ENCODE measurements at regions not wholly inside any gene's neighbourhood (a gene's known extent, or its start where the extent isn't known, plus 50 kb on each side); places are given as distances from the start of the nearest gene placed in this dataset.

GRCh38 chr2:8538531-8538930, 143.3 kb upstream of the ID2 start:
- 94% methylated on average over 9 of the region's 9 CpGs for WGBS
- H2AFZ ChIP-seq (ENCODE audit: low read depth, low read length): no peak overlapping the region
- no peak overlapping the region for H3K27ac ChIP-seq (ENCODE audit: low read length, poor library complexity, severe bottlenecking)
- no peak overlapping the region for H3K18ac ChIP-seq (ENCODE audit: low read depth in 1 of 2, low read length in 2 of 2)
- no peak overlapping the region for H2BK120ac ChIP-seq (ENCODE audit: low read depth, low read length)
- no peak overlapping the region for H4K91ac ChIP-seq (ENCODE audit: low read length)
- H3K4ac ChIP-seq (ENCODE audit: low read depth in 1 of 2, low read length in 2 of 2): no peak overlapping the region
- peaks cover 0 to 16% of the 10 kb centered on the region in 2 experiments for H3K27me3 ChIP-seq (ENCODE audit: control insufficient read depth in 1 of 2, insufficient read depth in 1 of 2, low read length in 2 of 2)
- H2AK5ac ChIP-seq (ENCODE audit: low read length, severe bottlenecking): no peak overlapping the region
- no peaks in the 10 kb centered on the region for H3K36me3 ChIP-seq (ENCODE audit: control insufficient read depth in 1 of 2, insufficient read depth in 2 of 2, low read depth in 1 of 2, low read length in 2 of 2)
- DNase-seq: no peak
- H2BK12ac ChIP-seq (ENCODE audit: low read length in 2 of 2): no peak overlapping the region
- H3K4me1 ChIP-seq (ENCODE audit: control insufficient read depth, insufficient read depth, low read depth, low read length): peaks cover 32% of the 10 kb centered on the region
- H3K9ac ChIP-seq (ENCODE audit: low read length): no peak overlapping the region
- peak overlapping the region; percentile 73 for H2BK15ac ChIP-seq (ENCODE audit: low read depth, poor library complexity, severe bottlenecking)
- no peak overlapping the region for H2BK5ac ChIP-seq (ENCODE audit: low read depth, low read length, poor library complexity, severe bottlenecking)
- H3K79me1 ChIP-seq (replicated peaks; ENCODE audit: low read length, poor library complexity, severe bottlenecking): no peaks in the 10 kb centered on the region
- no peak overlapping the region for H3K4me2 ChIP-seq (ENCODE audit: low read length, poor library complexity, severe bottlenecking)
- no peak overlapping the region for H3K4me3 ChIP-seq (ENCODE audit: insufficient read depth in 1 of 2, low read depth in 1 of 2, low read length in 2 of 2)
- H4K8ac ChIP-seq (ENCODE audit: low read length): no peak overlapping the region
- no peak overlapping the region for H3K23ac ChIP-seq (ENCODE audit: low read length in 2 of 2)
- H3K9me3 ChIP-seq (ENCODE audit: control insufficient read depth, low read length): no peaks in the 10 kb centered on the region
- H3K14ac ChIP-seq (ENCODE audit: low read length in 2 of 2): no peak overlapping the region

- H3K4ac ChIP-seq (ENCODE audit: low read depth in 1 of 2, low read length in 2 of 2): no peak overlapping the region
- H3K4me2 ChIP-seq (ENCODE audit: low read length, poor library complexity, severe bottlenecking): no peak overlapping the region
- H4K91ac ChIP-seq (ENCODE audit: low read length): no peak overlapping the region
- DNase-seq: no peak
- H2AK5ac ChIP-seq (ENCODE audit: low read length, severe bottlenecking): no peak overlapping the region
- H4K8ac ChIP-seq (ENCODE audit: low read length): no peak overlapping the region
- H3K9me3 ChIP-seq (ENCODE audit: control insufficient read depth, low read length): no peaks in the 10 kb centered on the region
- no peak overlapping the region for H2BK5ac ChIP-seq (ENCODE audit: low read depth, low read length, poor library complexity, severe bottlenecking)
- H3K9ac ChIP-seq (ENCODE audit: low read length): no peak overlapping the region
- no peaks in the 10 kb centered on the region for H3K36me3 ChIP-seq (ENCODE audit: control insufficient read depth in 1 of 2, insufficient read depth in 2 of 2, low read depth in 1 of 2, low read length in 2 of 2)
- H3K79me1 ChIP-seq (replicated peaks; ENCODE audit: low read length, poor library complexity, severe bottlenecking): no peaks in the 10 kb centered on the region
- peaks cover 0 to 16% of the 10 kb centered on the region in 2 experiments for H3K27me3 ChIP-seq (ENCODE audit: control insufficient read depth in 1 of 2, insufficient read depth in 1 of 2, low read length in 2 of 2)
- no peak overlapping the region for H2AFZ ChIP-seq (ENCODE audit: low read depth, low read length)
- H3K18ac ChIP-seq (ENCODE audit: low read depth in 1 of 2, low read length in 2 of 2): no peak overlapping the region
- peaks cover 37% of the 10 kb centered on the region for H3K4me1 ChIP-seq (ENCODE audit: control insufficient read depth, insufficient read depth, low read depth, low read length)
- H3K14ac ChIP-seq (ENCODE audit: low read length in 2 of 2): no peak overlapping the region
- 94% methylated on average over 14 of the region's 14 CpGs for WGBS
- H3K27ac ChIP-seq (ENCODE audit: low read length, poor library complexity, severe bottlenecking): no peak overlapping the region
- peak overlapping the region in 1 of 2 experiments; percentile 7 for H2BK12ac ChIP-seq (ENCODE audit: low read length in 2 of 2)
- no peak overlapping the region for H3K4me3 ChIP-seq (ENCODE audit: insufficient read depth in 1 of 2, low read depth in 1 of 2, low read length in 2 of 2)
- H3K23ac ChIP-seq (ENCODE audit: low read length in 2 of 2): no peak overlapping the region
- no peak overlapping the region for H2BK120ac ChIP-seq (ENCODE audit: low read depth, low read length)
- H2BK15ac ChIP-seq (ENCODE audit: low read depth, poor library complexity, severe bottlenecking): peak overlapping the region; percentile 73
Measured at GRCh38 chr2:8538931-8539621, 142.8 kb upstream of the ID2 start.

- Histone ChIP-seq H4K91ac (ENCODE audit: low read length) (peak overlapping the region; percentile 44), H3K4me1 (ENCODE audit: control insufficient read depth, insufficient read depth, low read depth, low read length) (peaks cover 35% of the 10 kb centered on the region), H3K79me1 (replicated peaks; ENCODE audit: low read length, poor library complexity, severe bottlenecking) (no peaks in the 10 kb centered on the region), H2BK5ac (ENCODE audit: low read depth, low read length, poor library complexity, severe bottlenecking) (no peak overlapping the region), H3K9ac (ENCODE audit: low read length) (no peak overlapping the region), H2AFZ (ENCODE audit: low read depth, low read length) (no peak overlapping the region), H3K27me3 (ENCODE audit: control insufficient read depth in 1 of 2, insufficient read depth in 1 of 2, low read length in 2 of 2) (peaks cover 0 to 16% of the 10 kb centered on the region in 2 experiments), H3K18ac (ENCODE audit: low read depth in 1 of 2, low read length in 2 of 2) (peak overlapping the region; percentile 14 to 73), H2BK12ac (ENCODE audit: low read length in 2 of 2) (peak overlapping the region; percentile 51 to 85), H3K36me3 (ENCODE audit: control insufficient read depth in 1 of 2, insufficient read depth in 2 of 2, low read depth in 1 of 2, low read length in 2 of 2) (no peaks in the 10 kb centered on the region), H4K8ac (ENCODE audit: low read length) (no peak overlapping the region), H3K27ac (ENCODE audit: low read length, poor library complexity, severe bottlenecking) (no peak overlapping the region), H3K23ac (ENCODE audit: low read length in 2 of 2) (no peak overlapping the region), H3K4me2 (ENCODE audit: low read length, poor library complexity, severe bottlenecking) (no peak overlapping the region), H3K4me3 (ENCODE audit: insufficient read depth in 1 of 2, low read depth in 1 of 2, low read length in 2 of 2) (no peak overlapping the region), H2AK5ac (ENCODE audit: low read length, severe bottlenecking) (peak overlapping the region; percentile 13), H3K4ac (ENCODE audit: low read depth in 1 of 2, low read length in 2 of 2) (peak overlapping the region; percentile 20 to 30), H2BK15ac (ENCODE audit: low read depth, poor library complexity, severe bottlenecking) (peak overlapping the region; percentile 63), H3K9me3 (ENCODE audit: control insufficient read depth, low read length) (no peaks in the 10 kb centered on the region), H3K14ac (ENCODE audit: low read length in 2 of 2) (no peak overlapping the region), H2BK120ac (ENCODE audit: low read depth, low read length) (peak overlapping the region; percentile 35)
- WGBS: 85% methylated on average over 14 of the region's 14 CpGs
- DNase-seq: peak; percentile 15
Measured at GRCh38 chr2:8539743-8540551, 141.9 kb upstream of the ID2 start.

GRCh38 chr2:8540552-8541055, 141.3 kb upstream of the ID2 start:
- no peak overlapping the region for H4K91ac ChIP-seq (ENCODE audit: low read length)
- H3K9me3 ChIP-seq (ENCODE audit: control insufficient read depth, low read length): no peaks in the 10 kb centered on the region
- H3K36me3 ChIP-seq (ENCODE audit: control insufficient read depth in 1 of 2, insufficient read depth in 2 of 2, low read depth in 1 of 2, low read length in 2 of 2): no peaks in the 10 kb centered on the region
- no peak overlapping the region for H2BK5ac ChIP-seq (ENCODE audit: low read depth, low read length, poor library complexity, severe bottlenecking)
- H4K8ac ChIP-seq (ENCODE audit: low read length): peak overlapping the region; percentile 13
- H3K4me3 ChIP-seq (ENCODE audit: insufficient read depth in 1 of 2, low read depth in 1 of 2, low read length in 2 of 2): no peak overlapping the region
- 98% methylated on average over 2 of the region's 2 CpGs for WGBS
- peak overlapping the region in 1 of 2 experiments; percentile 28 for H3K18ac ChIP-seq (ENCODE audit: low read depth in 1 of 2, low read length in 2 of 2)
- H3K4ac ChIP-seq (ENCODE audit: low read depth in 1 of 2, low read length in 2 of 2): no peak overlapping the region
- DNase-seq: no peak
- no peak overlapping the region for H2AK5ac ChIP-seq (ENCODE audit: low read length, severe bottlenecking)
- no peak overlapping the region for H3K14ac ChIP-seq (ENCODE audit: low read length in 2 of 2)
- no peak overlapping the region for H3K27ac ChIP-seq (ENCODE audit: low read length, poor library complexity, severe bottlenecking)
- no peak overlapping the region for H3K23ac ChIP-seq (ENCODE audit: low read length in 2 of 2)
- H2AFZ ChIP-seq (ENCODE audit: low read depth, low read length): no peak overlapping the region
- no peak overlapping the region for H3K4me2 ChIP-seq (ENCODE audit: low read length, poor library complexity, severe bottlenecking)
- peaks cover 30% of the 10 kb centered on the region for H3K4me1 ChIP-seq (ENCODE audit: control insufficient read depth, insufficient read depth, low read depth, low read length)
- no peak overlapping the region for H2BK120ac ChIP-seq (ENCODE audit: low read depth, low read length)
- no peak overlapping the region for H3K9ac ChIP-seq (ENCODE audit: low read length)
- H2BK12ac ChIP-seq (ENCODE audit: low read length in 2 of 2): peak overlapping the region; percentile 51 to 85
- no peaks in the 10 kb centered on the region for H3K79me1 ChIP-seq (replicated peaks; ENCODE audit: low read length, poor library complexity, severe bottlenecking)
- peaks cover 0 to 16% of the 10 kb centered on the region in 2 experiments for H3K27me3 ChIP-seq (ENCODE audit: control insufficient read depth in 1 of 2, insufficient read depth in 1 of 2, low read length in 2 of 2)
- peak overlapping the region; percentile 63 for H2BK15ac ChIP-seq (ENCODE audit: low read depth, poor library complexity, severe bottlenecking)

All from mesenchymal stem cell (in vitro differentiated cells and primary cell).